B cell (primary cell): ENCODE measurements at regions not wholly inside any gene's neighbourhood (a gene's known extent, or its start where the extent isn't known, plus 50 kb on each side); places are given as distances from the start of the nearest gene placed in this dataset.
"Not testable (repeated sequence)": the region's sequence is repeated elsewhere in the genome, so short reads cannot be mapped to it uniquely, and the experiment has no call there.

ENCODE experiments used
- ATAC-seq: fragments of 200-7000 bp; cut with Tn5 transposase; one replicate; pipeline ENCODE4 v1.10.0; 2021; ENCODE audit warnings: low read depth, mild to moderate bottlenecking, moderate number of reproducible peaks, moderate library complexity
- CTCF ChIA-PET: fragments of 350-600 bp; sonication (Branson Sonifier 250); formaldehyde crosslinking; loops from one replicate; lab custom pipeline; 2021; ENCODE audit warnings: antibody characterized with exemption, inconsistent platforms; lab: Charles Lee
- POLR2A ChIA-PET: fragments of 350-600 bp; sonication (Branson Sonifier 250); formaldehyde crosslinking; loops from one replicate; lab custom pipeline; 2021; ENCODE audit warnings: antibody characterized with exemption; lab: Charles Lee
- DNase-seq: peaks from one replicate; pipeline ENCODE4 v3.0.0; 2013
- H2AFZ ChIP-seq: 2 replicates; pipeline ENCODE4 v1.6.1; 2012; ENCODE audit warnings: mild to moderate bottlenecking, low read depth, low read length; ENCODE audit not compliant: insufficient read depth, poor library complexity, severe bottlenecking
- H3K27ac ChIP-seq, 2 donors: 1 replicate in 1 of 2; 2 replicates in 1 of 2; pipeline ENCODE4 v1.5.1; 2012 to 2013; ENCODE audit warnings: low read length in 2 of 2, mild to moderate bottlenecking in 2 of 2, moderate library complexity in 1 of 2
- H3K27me3 ChIP-seq, 4 experiments: fragments of 200-600 bp in 1 of 4; sonication (generic) in 1 of 4; replicated peaks in 1 of 4; 1 replicate in 2 of 4; 2 replicates in 2 of 4; pipeline versions ENCODE4 v1.6.1 to v1.7.0; 2013 to 2016; ENCODE audit warnings: low read length in 3 of 4, mild to moderate bottlenecking in 2 of 4, mixed read lengths in 1 of 4, moderate library complexity in 1 of 4; ENCODE audit not compliant: insufficient read depth in 4 of 4, control insufficient read depth in 3 of 4; ENCODE audit errors: control extremely low read depth in 1 of 4
- H3K36me3 ChIP-seq, 2 experiments: replicated peaks in 1 of 2; 1 replicate in 1 of 2; 2 replicates in 1 of 2; pipeline versions ENCODE4 v1.6.1 to v1.7.1; 2013; ENCODE audit warnings: low read length in 1 of 2; ENCODE audit not compliant: insufficient read depth in 2 of 2, control insufficient read depth in 1 of 2; ENCODE audit errors: control extremely low read depth in 1 of 2, extremely low read depth in 1 of 2
- H3K4me1 ChIP-seq, 2 donors: fragments of 200-600 bp in 1 of 2; sonication (generic) in 1 of 2; 1 replicate in 1 of 2; 2 replicates in 1 of 2; pipeline versions ENCODE4 v1.5.1 to v1.6.1; 2013 to 2017; ENCODE audit warnings: low read length in 2 of 2; ENCODE audit not compliant: control insufficient read depth in 2 of 2, insufficient read depth in 2 of 2
- H3K4me2 ChIP-seq: replicated peaks from 2 replicates; pipeline ENCODE3; 2012; ENCODE audit warnings: mild to moderate bottlenecking, low read depth, low read length; ENCODE audit not compliant: poor library complexity, severe bottlenecking
- H3K4me3 ChIP-seq, 5 experiments: fragments of 200-600 bp in 1 of 5; sonication (generic) in 1 of 5; 1 replicate in 3 of 5; 2 replicates in 2 of 5; pipeline versions ENCODE4 v1.5.1 to v1.7.0; 2011 to 2016; ENCODE audit warnings: low read length in 4 of 5, mild to moderate bottlenecking in 4 of 5, low read depth in 2 of 5, control low read depth in 1 of 5, moderate library complexity in 1 of 5; ENCODE audit not compliant: insufficient read depth in 1 of 5; ENCODE audit errors: control extremely low read depth in 1 of 5, extremely low read depth in 1 of 5
- H3K79me2 ChIP-seq: fragments of 200-600 bp; sonication (generic); one replicate; pipeline ENCODE4 v1.6.0; 2016; ENCODE audit warnings: low read length; ENCODE audit not compliant: control insufficient read depth, insufficient read depth
- H3K9ac ChIP-seq: fragments of 200-600 bp; sonication (generic); 2 replicates; pipeline ENCODE4 v1.6.1; 2017; ENCODE audit warnings: mild to moderate bottlenecking, low read length, moderate library complexity
- H3K9me3 ChIP-seq, 3 donors: one replicate each; pipeline versions ENCODE4 v1.6.1 to v1.7.1; 2013; ENCODE audit warnings: low read length in 2 of 3; ENCODE audit not compliant: control insufficient read depth in 2 of 3, insufficient read depth in 1 of 3; ENCODE audit errors: control extremely low read depth in 1 of 3
- H4K20me1 ChIP-seq: 2 replicates; pipeline ENCODE4 v1.6.0; 2012; ENCODE audit warnings: mild to moderate bottlenecking, low read length; ENCODE audit not compliant: insufficient read depth, control insufficient read depth, poor library complexity, severe bottlenecking
- H3K27ac Mint-ChIP-seq: one replicate; pipeline ENCODE4 v1.8.0; 2021; ENCODE audit warnings: mixed read lengths
- H3K27me3 Mint-ChIP-seq: one replicate; pipeline ENCODE4 v1.8.0; 2021; ENCODE audit warnings: mixed read lengths
- H3K4me1 Mint-ChIP-seq: one replicate; pipeline ENCODE4 v1.8.0; 2021; ENCODE audit warnings: mixed read lengths
- H3K4me3 Mint-ChIP-seq: one replicate; pipeline ENCODE4 v1.8.0; 2021; ENCODE audit warnings: mixed read lengths
- H3K9me3 Mint-ChIP-seq: one replicate; pipeline ENCODE4 v1.8.0; 2022; ENCODE audit warnings: mixed read lengths; ENCODE audit not compliant: insufficient read depth
- EZH2 ChIP-seq: IDR thresholded peaks from 2 replicates; pipeline ENCODE4 v1.6.1; 2012; ENCODE audit warnings: borderline replicate concordance, low read depth, mild to moderate bottlenecking, moderate library complexity, low read length; ENCODE audit not compliant: insufficient read depth, poor library complexity, severe bottlenecking
- WGBS: methylation state at CpG from one replicate; pipeline ENCODE4 v1.1.5; 2013; ENCODE audit warnings: missing lambda C conversion rate; ENCODE audit not compliant: insufficient coverage; 5-methylcytosine and 5-hydroxymethylcytosine counted together
- intact Hi-C: fragments of 100-400 bp; cut with micrococcal nuclease; formaldehyde crosslinking; loops from one replicate; pipeline ENCODE4 v1.10.0; 2022
- TF ChIP-seq, protein P1 (sequence below): fragments of 200-600 bp; IDR thresholded peaks from one replicate; pipeline ENCODE4 v1.8.0; 2022; ENCODE audit warnings: antibody characterized with exemption, mild to moderate bottlenecking

GRCh38 chr5:85428426-85428934 is 1043.8 kb upstream of the EDIL3 start:
- no peaks in the 10 kb centered on the region for H4K20me1 ChIP-seq
- intact Hi-C loops = no loop called here
- no peaks in the 10 kb centered on the region for H3K79me2 ChIP-seq
- H3K4me2 ChIP-seq = no peak overlapping the region
- WGBS = no CpG with 5 or more reads among the region's 1 CpG
- Mint-ChIP-seq H3K4me3 (no peak overlapping the region), H3K9me3 (peaks cover 2% of the 10 kb centered on the region), H3K4me1 (no peaks in the 10 kb centered on the region), H3K27ac (no peak overlapping the region), H3K27me3 (no peaks in the 10 kb centered on the region)
- ChIA-PET CTCF (no interaction called here), POLR2A (no interaction called here)
- H3K27me3 ChIP-seq = no peaks in the 10 kb centered on the region
- no peak overlapping the region for H3K4me3 ChIP-seq
- ATAC-seq (no peak), DNase-seq (no peak)
- H3K27ac ChIP-seq = no peak overlapping the region
- H3K9me3 ChIP-seq = peaks cover 0 to 8% (median 0%) of the 10 kb centered on the region in 3 donors
- no peak for TF ChIP-seq EZH2
- TF ChIP-seq, protein P1, sequence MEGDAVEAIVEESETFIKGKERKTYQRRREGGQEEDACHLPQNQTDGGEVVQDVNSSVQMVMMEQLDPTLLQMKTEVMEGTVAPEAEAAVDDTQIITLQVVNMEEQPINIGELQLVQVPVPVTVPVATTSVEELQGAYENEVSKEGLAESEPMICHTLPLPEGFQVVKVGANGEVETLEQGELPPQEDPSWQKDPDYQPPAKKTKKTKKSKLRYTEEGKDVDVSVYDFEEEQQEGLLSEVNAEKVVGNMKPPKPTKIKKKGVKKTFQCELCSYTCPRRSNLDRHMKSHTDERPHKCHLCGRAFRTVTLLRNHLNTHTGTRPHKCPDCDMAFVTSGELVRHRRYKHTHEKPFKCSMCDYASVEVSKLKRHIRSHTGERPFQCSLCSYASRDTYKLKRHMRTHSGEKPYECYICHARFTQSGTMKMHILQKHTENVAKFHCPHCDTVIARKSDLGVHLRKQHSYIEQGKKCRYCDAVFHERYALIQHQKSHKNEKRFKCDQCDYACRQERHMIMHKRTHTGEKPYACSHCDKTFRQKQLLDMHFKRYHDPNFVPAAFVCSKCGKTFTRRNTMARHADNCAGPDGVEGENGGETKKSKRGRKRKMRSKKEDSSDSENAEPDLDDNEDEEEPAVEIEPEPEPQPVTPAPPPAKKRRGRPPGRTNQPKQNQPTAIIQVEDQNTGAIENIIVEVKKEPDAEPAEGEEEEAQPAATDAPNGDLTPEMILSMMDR = no peak
- H2AFZ ChIP-seq = no peak overlapping the region
- H3K9ac ChIP-seq = no peak overlapping the region
- no peaks in the 10 kb centered on the region for H3K4me1 ChIP-seq
- H3K36me3 ChIP-seq = no peaks in the 10 kb centered on the region

GRCh38 chr5:85431726-85432125 is 1047.0 kb upstream of the EDIL3 start:
- H3K27ac Mint-ChIP-seq, DNase-seq, H3K27me3 ChIP-seq, POLR2A ChIA-PET, CTCF ChIA-PET, H3K79me2 ChIP-seq, H3K4me3 ChIP-seq, H3K36me3 ChIP-seq, intact Hi-C loops, H3K27me3 Mint-ChIP-seq, H3K9ac ChIP-seq, ATAC-seq, H3K27ac ChIP-seq, H3K9me3 ChIP-seq, H3K4me1 Mint-ChIP-seq, H3K4me3 Mint-ChIP-seq, H4K20me1 ChIP-seq, H2AFZ ChIP-seq, H3K4me1 ChIP-seq, H3K4me2 ChIP-seq, H3K9me3 Mint-ChIP-seq: not testable (repeated sequence)
- WGBS = 75% methylated on average over 5 of the region's 7 CpGs
